ENCODE measurements at regions not wholly inside any gene's neighbourhood (a gene's known extent, or its start where the extent isn't known, plus 50 kb on each side); places are given as distances from the start of the nearest gene placed in this dataset.

DNA sequence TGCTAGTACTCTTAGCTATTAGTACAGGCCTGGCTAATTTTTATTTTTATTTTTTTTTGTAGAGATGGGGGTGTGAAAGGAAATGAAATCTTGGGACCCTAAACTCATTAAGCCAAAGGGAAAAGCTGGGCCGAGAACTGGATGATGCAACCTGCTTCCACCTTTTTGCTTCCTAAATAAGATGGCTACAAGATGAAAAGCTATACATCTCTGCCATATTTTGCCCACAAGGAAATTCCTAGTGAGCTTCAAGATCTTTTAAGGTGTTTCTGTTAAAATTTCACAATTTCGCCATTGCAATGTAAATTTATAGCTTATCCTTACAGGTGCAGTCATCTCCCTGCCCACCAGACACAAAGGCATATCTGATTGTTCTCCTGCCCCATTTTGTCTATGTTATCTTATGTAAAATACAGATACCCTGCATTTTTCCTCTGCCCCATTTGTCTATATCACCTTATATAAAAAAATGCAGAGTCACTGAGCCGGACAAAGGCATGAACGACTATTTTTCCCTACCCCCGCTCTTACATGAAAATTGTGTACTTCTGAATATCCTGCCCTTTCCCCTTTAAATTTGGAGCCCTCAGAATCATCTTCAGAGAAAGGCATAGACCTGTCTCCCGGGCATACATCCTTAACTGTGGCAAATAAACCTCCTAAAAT, 112.0 kb upstream of the SLC38A2 start:
- peak overlapping the region in 1 of 2 experiments; percentile 73 for H3K27ac ChIP-seq (ENCODE audit: insufficient read depth in 1 of 2, low read depth in 1 of 2, low read length in 2 of 2, poor library complexity in 1 of 2, severe bottlenecking in 2 of 2)
- CTCF ChIA-PET: interaction anchor here (0.7 to 1.4 kb wide), 4 partner anchors 10 to 55 kb away, joined by 3 to 5 read pairs (median 4); no protein-coding TSS in a partner anchor

DNA sequence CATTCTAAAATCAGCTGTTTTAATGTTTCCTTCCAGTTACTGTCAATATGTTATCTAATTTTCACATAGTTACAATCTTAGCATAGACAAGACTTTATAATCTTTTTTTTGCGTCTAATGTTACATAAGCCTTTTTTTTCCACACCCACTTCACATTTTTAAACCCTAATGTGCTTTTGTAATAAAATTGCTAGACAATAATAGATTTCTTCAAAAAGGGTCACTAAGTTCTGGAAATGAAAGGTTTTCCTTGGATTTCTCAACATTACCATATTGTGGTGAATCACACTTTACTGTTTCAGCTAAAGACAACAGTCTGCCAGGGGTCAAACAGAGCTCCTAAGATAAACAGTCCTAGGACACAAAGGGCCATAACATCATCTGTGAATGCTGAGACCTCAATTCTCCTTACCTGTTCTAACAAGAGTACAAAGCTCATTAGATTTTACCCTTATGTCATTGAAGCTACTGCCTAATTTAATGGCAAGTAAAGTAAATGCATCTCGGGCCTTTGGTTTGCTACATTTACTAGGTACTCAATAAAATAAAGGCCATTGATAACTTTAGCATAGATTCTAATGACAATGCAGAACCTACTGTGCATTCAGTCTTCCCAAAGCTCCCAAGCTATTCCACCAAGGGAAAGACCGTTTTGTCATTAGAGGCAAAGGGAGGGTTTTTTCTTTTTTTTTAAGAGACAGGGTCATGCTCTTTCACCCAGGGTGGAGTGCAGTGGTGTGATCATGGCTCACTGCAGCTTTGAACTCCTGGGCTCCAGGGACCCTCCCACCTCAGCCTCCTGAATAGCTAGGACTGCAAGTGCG, 111.2 kb upstream of the SLC38A2 start:
- Histone ChIP-seq H3K27ac (ENCODE audit: insufficient read depth in 1 of 2, low read depth in 1 of 2, low read length in 2 of 2, poor library complexity in 1 of 2, severe bottlenecking in 2 of 2) (peak overlapping the region in 1 of 2 experiments; percentile 73), H3K27me3 (replicated peaks in 2 of 5; ENCODE audit: control insufficient read depth in 4 of 5, insufficient read depth in 5 of 5, low read length in 4 of 5) (no peaks in the 10 kb centered on the region), H3K4me1 (ENCODE audit: control extremely low read depth in 1 of 4, control insufficient read depth in 4 of 4, insufficient read depth in 4 of 4, low read length in 3 of 4) (peaks cover 3 to 38% (median 25%) of the 10 kb centered on the region in 4 experiments), H3K9me3 (ENCODE audit: control extremely low read depth in 1 of 5, control insufficient read depth in 4 of 5, insufficient read depth in 2 of 5, low read depth in 1 of 5, low read length in 4 of 5) (no peaks in the 10 kb centered on the region), H3K36me3 (ENCODE audit: control insufficient read depth in 4 of 4, insufficient read depth in 4 of 4, low read length in 3 of 4) (peaks cover 0 to 4% (median 2%) of the 10 kb centered on the region in 4 experiments), H3K4me3 (ENCODE audit: control insufficient read depth in 1 of 7, extremely low read depth in 1 of 7, insufficient read depth in 4 of 7, low read depth in 2 of 7, low read length in 6 of 7) (no peak overlapping the region)
- DNase-seq: peak in 2 of 3 donors; percentile 33 to 59
- ChIA-PET CTCF (interaction anchor here (0.7 to 1.5 kb wide), 5 partner anchors 10 to 55 kb away, joined by 3 to 5 read pairs (median 3); no protein-coding TSS in a partner anchor), POLR2A (interaction anchor here (0.6 to 1.2 kb wide), 2 partner anchors 10 to 38 kb away, joined by 3 to 4 read pairs; no protein-coding TSS in a partner anchor)
- 86% methylated on average over 1 of the region's 4 CpGs for WGBS (ENCODE audit: insufficient coverage)

More for the DNA sequence above, 112.0 kb upstream of the SLC38A2 start:
- Histone ChIP-seq H3K9me3 (ENCODE audit: control extremely low read depth in 1 of 5, control insufficient read depth in 4 of 5, insufficient read depth in 2 of 5, low read depth in 1 of 5, low read length in 4 of 5) (no peaks in the 10 kb centered on the region), H3K4me1 (ENCODE audit: control extremely low read depth in 1 of 4, control insufficient read depth in 4 of 4, insufficient read depth in 4 of 4, low read length in 3 of 4) (peaks cover 0 to 38% (median 24%) of the 10 kb centered on the region in 4 experiments), H3K4me3 (ENCODE audit: control insufficient read depth in 1 of 7, extremely low read depth in 1 of 7, insufficient read depth in 4 of 7, low read depth in 2 of 7, low read length in 6 of 7) (no peak overlapping the region), H3K27me3 (replicated peaks in 2 of 5; ENCODE audit: control insufficient read depth in 4 of 5, insufficient read depth in 5 of 5, low read length in 4 of 5) (no peaks in the 10 kb centered on the region), H3K36me3 (ENCODE audit: control insufficient read depth in 4 of 4, insufficient read depth in 4 of 4, low read length in 3 of 4) (peaks cover 0 to 4% (median 2%) of the 10 kb centered on the region in 4 experiments)
- POLR2A ChIA-PET: no interaction called here
- 91% methylated on average over 6 of the region's 6 CpGs for WGBS (ENCODE audit: insufficient coverage)
- DNase-seq: no peak

DNA sequence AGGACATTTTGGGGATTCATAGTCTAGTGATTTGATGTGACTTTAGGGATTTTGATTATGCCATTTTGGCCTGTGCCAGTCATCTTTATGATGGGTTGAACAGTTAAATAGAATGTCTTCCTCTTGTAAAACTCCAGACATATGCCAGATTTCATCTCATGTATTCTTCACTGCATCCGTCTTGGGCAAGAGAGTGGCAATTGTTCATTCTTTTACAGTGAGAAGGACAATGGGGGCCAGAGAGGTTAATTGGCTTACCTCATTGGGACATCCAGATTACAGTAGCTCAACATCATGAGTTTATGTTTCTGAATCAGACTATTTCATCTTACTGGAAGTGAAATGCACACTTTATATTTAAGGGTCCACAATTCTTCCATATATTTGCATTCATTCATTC, 108.2 kb upstream of the SLC38A2 start:
- CTCF ChIA-PET: interaction anchor here (1.3 kb wide), 1 partner anchor 10 kb away, joined by 3 read pairs; no protein-coding TSS in a partner anchor
- H3K27ac ChIP-seq (ENCODE audit: insufficient read depth in 1 of 2, low read depth in 1 of 2, low read length in 2 of 2, poor library complexity in 1 of 2, severe bottlenecking in 2 of 2): no peak overlapping the region
- 100% methylated on average over 1 of the region's 1 CpG for WGBS (ENCODE audit: insufficient coverage)
- DNase-seq: no peak
- POLR2A ChIA-PET: no interaction called here
- no peaks in the 10 kb centered on the region for H3K9me3 ChIP-seq (ENCODE audit: control extremely low read depth in 1 of 5, control insufficient read depth in 4 of 5, insufficient read depth in 2 of 5, low read depth in 1 of 5, low read length in 4 of 5)
- no peaks in the 10 kb centered on the region for H3K27me3 ChIP-seq (replicated peaks in 2 of 5; ENCODE audit: control insufficient read depth in 4 of 5, insufficient read depth in 5 of 5, low read length in 4 of 5)
- H3K4me1 ChIP-seq (ENCODE audit: control extremely low read depth in 1 of 4, control insufficient read depth in 4 of 4, insufficient read depth in 4 of 4, low read length in 3 of 4): peaks cover 3 to 18% (median 16%) of the 10 kb centered on the region in 4 experiments
- H3K36me3 ChIP-seq (ENCODE audit: control insufficient read depth in 4 of 4, insufficient read depth in 4 of 4, low read length in 3 of 4): peaks cover 0 to 7% (median 2%) of the 10 kb centered on the region in 4 experiments
- no peak overlapping the region for H3K4me3 ChIP-seq (ENCODE audit: control insufficient read depth in 1 of 7, extremely low read depth in 1 of 7, insufficient read depth in 4 of 7, low read depth in 2 of 7, low read length in 6 of 7)

DNA sequence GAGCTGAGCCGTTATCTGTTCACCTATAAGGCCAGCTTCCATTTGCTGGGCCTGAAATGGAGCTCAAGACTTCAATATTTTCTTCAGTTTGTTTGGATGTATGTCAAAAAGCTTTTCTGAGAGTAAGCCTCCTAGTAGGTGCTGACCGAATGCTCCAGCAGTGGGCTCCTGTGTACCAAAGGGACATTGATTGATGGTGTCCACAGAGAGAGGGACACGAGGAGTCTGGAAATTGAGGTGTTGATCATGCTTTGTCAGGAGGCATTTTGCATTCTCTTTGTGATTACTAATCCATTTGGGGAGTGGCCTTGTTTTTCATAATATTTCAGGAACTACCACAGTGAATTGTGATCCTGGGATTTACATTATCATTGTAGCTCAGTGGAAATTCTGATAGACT, 107.7 kb upstream of the SLC38A2 start:
- H3K27me3 ChIP-seq (replicated peaks in 2 of 5; ENCODE audit: control insufficient read depth in 4 of 5, insufficient read depth in 5 of 5, low read length in 4 of 5): no peaks in the 10 kb centered on the region
- peaks cover 0 to 6% (median 2%) of the 10 kb centered on the region in 4 experiments for H3K36me3 ChIP-seq (ENCODE audit: control insufficient read depth in 4 of 4, insufficient read depth in 4 of 4, low read length in 3 of 4)
- H3K4me3 ChIP-seq (ENCODE audit: control insufficient read depth in 1 of 7, extremely low read depth in 1 of 7, insufficient read depth in 4 of 7, low read depth in 2 of 7, low read length in 6 of 7): no peak overlapping the region
- ChIA-PET POLR2A (no interaction called here), CTCF (interaction anchor here (1.3 kb wide), 1 partner anchor 10 kb away, joined by 3 read pairs; no protein-coding TSS in a partner anchor)
- peaks cover 3 to 18% (median 16%) of the 10 kb centered on the region in 4 experiments for H3K4me1 ChIP-seq (ENCODE audit: control extremely low read depth in 1 of 4, control insufficient read depth in 4 of 4, insufficient read depth in 4 of 4, low read length in 3 of 4)
- DNase-seq: no peak
- no peaks in the 10 kb centered on the region for H3K9me3 ChIP-seq (ENCODE audit: control extremely low read depth in 1 of 5, control insufficient read depth in 4 of 5, insufficient read depth in 2 of 5, low read depth in 1 of 5, low read length in 4 of 5)
- no peak overlapping the region for H3K27ac ChIP-seq (ENCODE audit: insufficient read depth in 1 of 2, low read depth in 1 of 2, low read length in 2 of 2, poor library complexity in 1 of 2, severe bottlenecking in 2 of 2)
- 100% methylated on average over 3 of the region's 3 CpGs for WGBS (ENCODE audit: insufficient coverage)

DNA sequence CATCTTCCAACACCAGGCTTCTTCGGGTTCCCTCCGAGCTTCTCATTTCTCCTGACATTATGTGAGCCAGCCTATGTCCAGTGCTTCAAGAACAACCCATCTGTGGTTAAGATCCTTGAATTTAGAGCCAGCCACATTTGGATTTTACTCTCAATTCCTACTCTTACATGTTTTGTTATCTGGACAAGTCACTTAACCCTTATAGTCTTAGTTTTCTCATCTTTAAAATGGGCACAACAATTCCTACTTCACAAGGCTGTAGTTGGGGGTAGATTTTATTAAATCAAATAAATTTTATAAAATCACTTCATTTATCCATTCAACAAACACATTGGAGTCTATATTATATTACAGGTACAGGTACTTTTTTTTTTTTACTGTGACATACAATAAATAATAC, 105.5 kb upstream of the SLC38A2 start:
- 92% methylated on average over 2 of the region's 2 CpGs for WGBS (ENCODE audit: insufficient coverage)
- Histone ChIP-seq H3K27me3 (replicated peaks in 2 of 5; ENCODE audit: control insufficient read depth in 4 of 5, insufficient read depth in 5 of 5, low read length in 4 of 5) (no peaks in the 10 kb centered on the region), H3K9me3 (ENCODE audit: control extremely low read depth in 1 of 5, control insufficient read depth in 4 of 5, insufficient read depth in 2 of 5, low read depth in 1 of 5, low read length in 4 of 5) (no peaks in the 10 kb centered on the region), H3K4me1 (ENCODE audit: control extremely low read depth in 1 of 4, control insufficient read depth in 4 of 4, insufficient read depth in 4 of 4, low read length in 3 of 4) (peaks cover 13 to 26% (median 22%) of the 10 kb centered on the region in 4 experiments), H3K27ac (ENCODE audit: insufficient read depth in 1 of 2, low read depth in 1 of 2, low read length in 2 of 2, poor library complexity in 1 of 2, severe bottlenecking in 2 of 2) (no peak overlapping the region), H3K4me3 (ENCODE audit: control insufficient read depth in 1 of 7, extremely low read depth in 1 of 7, insufficient read depth in 4 of 7, low read depth in 2 of 7, low read length in 6 of 7) (no peak overlapping the region), H3K36me3 (ENCODE audit: control insufficient read depth in 4 of 4, insufficient read depth in 4 of 4, low read length in 3 of 4) (peaks cover 0 to 4% (median 2%) of the 10 kb centered on the region in 4 experiments)
- POLR2A ChIA-PET: interaction anchor here (0.7 kb wide), 1 partner anchor 10 kb away, joined by 7 read pairs; no protein-coding TSS in a partner anchor
- CTCF ChIA-PET: no interaction called here
- DNase-seq: no peak

DNA sequence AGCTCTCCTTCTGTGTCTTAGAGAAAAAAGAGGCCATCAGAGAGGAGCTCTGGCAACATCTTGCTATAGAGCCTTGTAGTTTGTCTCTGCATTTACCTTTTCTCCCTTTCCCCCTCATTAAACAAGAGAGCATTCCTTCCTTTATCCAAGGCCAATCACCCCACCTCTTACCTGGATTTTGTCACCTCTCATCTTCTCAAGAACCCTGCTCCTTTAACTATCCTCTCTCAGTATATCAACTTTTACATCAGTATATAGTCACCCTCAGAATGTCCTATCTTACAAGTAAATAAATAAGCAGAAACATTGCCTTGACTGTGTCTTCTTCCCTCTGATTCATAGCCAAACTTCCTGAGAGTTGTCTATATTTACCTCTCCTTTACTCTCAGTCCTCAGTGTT, 105.0 kb upstream of the SLC38A2 start:
- Histone ChIP-seq H3K27ac (ENCODE audit: insufficient read depth in 1 of 2, low read depth in 1 of 2, low read length in 2 of 2, poor library complexity in 1 of 2, severe bottlenecking in 2 of 2) (no peak overlapping the region), H3K9me3 (ENCODE audit: control extremely low read depth in 1 of 5, control insufficient read depth in 4 of 5, insufficient read depth in 2 of 5, low read depth in 1 of 5, low read length in 4 of 5) (no peaks in the 10 kb centered on the region), H3K27me3 (replicated peaks in 2 of 5; ENCODE audit: control insufficient read depth in 4 of 5, insufficient read depth in 5 of 5, low read length in 4 of 5) (no peaks in the 10 kb centered on the region), H3K4me1 (ENCODE audit: control extremely low read depth in 1 of 4, control insufficient read depth in 4 of 4, insufficient read depth in 4 of 4, low read length in 3 of 4) (peaks cover 17 to 30% (median 22%) of the 10 kb centered on the region in 4 experiments), H3K36me3 (ENCODE audit: control insufficient read depth in 4 of 4, insufficient read depth in 4 of 4, low read length in 3 of 4) (peaks cover 0 to 4% (median 2%) of the 10 kb centered on the region in 4 experiments), H3K4me3 (ENCODE audit: control insufficient read depth in 1 of 7, extremely low read depth in 1 of 7, insufficient read depth in 4 of 7, low read depth in 2 of 7, low read length in 6 of 7) (no peak overlapping the region)
- POLR2A ChIA-PET: no interaction called here
- DNase-seq: no peak
- CTCF ChIA-PET: no interaction called here
